Fibroblast of skin of right quadriceps (primary cell): ENCODE measurements at regions not wholly inside any gene's neighbourhood (a gene's known extent, or its start where the extent isn't known, plus 50 kb on each side); places are given as distances from the start of the nearest gene placed in this dataset.

Experiments used
- DNase-seq: peaks from one replicate; pipeline ENCODE4 v3.0.0-alpha.2; 2013

- DNase-seq, result no peak
These were observed 151.6 kb downstream of the ZIC5 start for GRCh38 chr13:99819967-99820366.

GRCh38 chr13:99816321-99816720 is 155.2 kb downstream of the ZIC5 start:
- DNase-seq, result no peak

- DNase-seq, result peak; percentile 7
These were observed 158.1 kb downstream of the ZIC5 start for GRCh38 chr13:99813336-99814095.

GRCh38 chr13:99812625-99813024 is 158.9 kb downstream of the ZIC5 start:
- peak; percentile 73 for DNase-seq

- no peak for DNase-seq
These were observed 160.4 kb downstream of the ZIC5 start for GRCh38 chr13:99811067-99811700.

GRCh38 chr13:99809926-99810325 is 161.6 kb downstream of the ZIC5 start:
- no peak for DNase-seq

- no peak for DNase-seq
These were observed 162.1 kb downstream of the ZIC5 start for GRCh38 chr13:99809496-99809895.

- no peak for DNase-seq
These were observed 162.8 kb downstream of the ZIC5 start for GRCh38 chr13:99808786-99809185.

GRCh38 chr13:99806671-99807070 is 164.9 kb downstream of the ZIC5 start:
- DNase-seq, result no peak

GRCh38 chr13:99805361-99805760 is 166.2 kb downstream of the ZIC5 start:
- DNase-seq, result no peak

- no peak for DNase-seq
These were observed 168.4 kb downstream of the ZIC5 start for GRCh38 chr13:99803141-99803540.

- DNase-seq, result no peak
These were observed 169.2 kb downstream of the ZIC5 start for GRCh38 chr13:99802416-99802815.

- no peak for DNase-seq
These were observed 170.6 kb downstream of the ZIC5 start for GRCh38 chr13:99800951-99801350.

GRCh38 chr13:99800011-99800410 is 171.6 kb downstream of the ZIC5 start:
- no peak for DNase-seq

GRCh38 chr13:99798756-99799155 is 172.8 kb downstream of the ZIC5 start:
- no peak for DNase-seq

GRCh38 chr13:99797691-99798090 is 173.9 kb downstream of the ZIC5 start:
- no peak for DNase-seq

GRCh38 chr13:99796175-99796819 is 175.3 kb downstream of the ZIC5 start:
- DNase-seq, result peak; percentile 47

GRCh38 chr13:99792079-99792921 is 179.3 kb downstream of the ZIC5 start:
- no peak for DNase-seq

GRCh38 chr13:99782669-99783068 is 188.9 kb downstream of the ZIC5 start:
- no peak for DNase-seq

GRCh38 chr13:99778500-99778899 is 193.1 kb downstream of the ZIC5 start:
- DNase-seq, result no peak

- no peak for DNase-seq
These were observed 193.7 kb downstream of the ZIC5 start for GRCh38 chr13:99777873-99778272.

GRCh38 chr13:99774644-99775043 is 196.9 kb downstream of the ZIC5 start:
- no peak for DNase-seq

- no peak for DNase-seq
These were observed 202.6 kb downstream of the ZIC5 start for GRCh38 chr13:99768986-99769385.
